GM18873 (cell line): ENCODE measurements at regions not wholly inside any gene's neighbourhood (a gene's known extent, or its start where the extent isn't known, plus 50 kb on each side); places are given as distances from the start of the nearest gene placed in this dataset.
"Not testable (repeated sequence)": the region's sequence is repeated elsewhere in the genome, so short reads cannot be mapped to it uniquely, and the experiment has no call there.

Source experiments
- ATAC-seq: cut with Tn5 transposase; IDR thresholded peaks from one replicate; pipeline ENCODE4 v1.9.1; 2021; ENCODE audit warnings: mild to moderate bottlenecking, moderate library complexity, moderate number of reproducible peaks; ENCODE audit not compliant: unreplicated experiment, low FRiP score

GRCh38 chr2:90355546-90355945, 1664.1 kb downstream of the RPIA start:
- ATAC-seq, result not testable (repeated sequence)

DNA sequence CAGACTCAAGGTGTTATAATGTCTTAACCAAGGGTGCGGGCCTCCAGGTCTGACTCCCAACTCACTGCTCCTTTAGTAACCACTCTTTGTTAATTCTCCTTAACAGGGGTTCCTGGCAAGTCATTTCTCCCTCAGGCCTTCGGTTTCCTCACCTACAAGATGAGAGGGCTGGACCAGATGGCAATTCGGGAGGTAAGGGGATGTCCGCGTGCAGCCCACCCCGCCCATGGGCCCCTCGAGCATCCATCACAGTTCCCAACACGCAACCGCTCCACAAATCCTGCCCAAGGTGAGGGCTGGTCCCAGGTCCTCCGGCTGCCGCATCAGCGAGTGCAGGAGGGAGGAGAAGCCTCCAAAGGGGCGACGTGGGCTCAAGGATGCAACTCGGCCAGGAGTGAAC, 1667.9 kb downstream of the RPIA start:
- not testable (repeated sequence) for ATAC-seq

DNA sequence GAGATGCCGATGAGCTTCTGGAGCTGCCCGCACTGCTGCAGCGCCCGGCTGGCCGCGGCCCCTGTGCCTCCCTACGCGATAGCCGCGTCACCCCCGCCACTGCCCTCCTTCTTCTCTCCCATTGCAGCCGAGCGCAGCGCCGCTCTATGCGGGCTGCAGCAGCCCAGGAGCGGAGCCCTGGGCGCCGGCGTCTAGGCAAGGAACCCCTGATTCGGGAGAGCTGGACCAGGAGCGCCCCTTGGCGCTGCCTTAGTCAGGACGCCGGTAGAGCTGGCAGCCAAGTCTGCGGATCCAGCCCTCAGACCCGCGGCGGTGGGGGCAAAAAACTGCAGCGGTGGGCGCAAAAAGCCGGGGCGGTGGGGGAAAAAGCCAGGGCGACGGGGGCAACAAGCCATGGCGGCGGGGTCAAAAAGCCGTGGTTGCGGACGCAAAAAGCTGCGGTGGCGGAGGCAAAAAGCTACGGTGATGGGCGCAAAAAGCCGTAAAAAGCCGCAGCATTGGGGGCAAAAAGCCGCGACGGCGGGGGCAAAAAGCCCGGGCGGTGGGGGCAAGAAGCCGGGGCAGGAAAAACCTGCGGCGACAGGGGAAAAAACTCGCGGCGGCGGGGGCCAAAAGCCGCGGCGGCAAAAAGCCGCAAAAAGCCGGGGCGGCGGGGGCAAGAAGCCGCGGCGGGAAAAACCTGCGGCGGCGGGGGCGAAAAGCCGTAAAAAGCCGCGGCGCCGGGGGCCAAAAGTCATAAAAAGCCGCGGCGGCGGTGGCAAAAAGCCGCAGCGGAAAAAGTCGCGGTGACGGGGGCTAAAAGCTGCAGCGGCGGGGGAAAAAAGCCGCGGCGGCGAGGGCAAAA, 1668.6 kb downstream of the RPIA start:
- ATAC-seq, result not testable (repeated sequence)

- not testable (repeated sequence) for ATAC-seq
Measured at GRCh38 chr2:90360731-90361035, 1669.2 kb downstream of the RPIA start.
